GM19238 (cell line): ENCODE measurements at regions not wholly inside any gene's neighbourhood (a gene's known extent, or its start where the extent isn't known, plus 50 kb on each side); places are given as distances from the start of the nearest gene placed in this dataset.

Experiments
- DNase-seq: peaks from one replicate; pipeline ENCODE4 v3.0.0; 2011; ENCODE audit warnings: low spot score; ENCODE audit not compliant: insufficient read length

- no peak for DNase-seq
Measured at GRCh38 chr4:155521382-155521781, 144.6 kb upstream of the MAP9 start.

- no peak for DNase-seq
Measured at GRCh38 chr4:155515444-155516075, 138.8 kb upstream of the MAP9 start.

- no peak for DNase-seq
Measured at GRCh38 chr4:155514628-155515027, 137.9 kb upstream of the MAP9 start.

- DNase-seq: no peak
Measured at GRCh38 chr4:155512817-155513216, 136.1 kb upstream of the MAP9 start.

- DNase-seq: no peak
Measured at GRCh38 chr4:155512046-155512445, 135.3 kb upstream of the MAP9 start.

GRCh38 chr4:155510771-155511170 is 134.0 kb upstream of the MAP9 start:
- no peak for DNase-seq

- DNase-seq: no peak
Measured at GRCh38 chr4:155509555-155509954, 132.8 kb upstream of the MAP9 start.

GRCh38 chr4:155506745-155507144 is 130.0 kb upstream of the MAP9 start:
- DNase-seq: no peak

- DNase-seq: no peak
Measured at GRCh38 chr4:155505321-155505720, 128.6 kb upstream of the MAP9 start.

- DNase-seq: no peak
Measured at GRCh38 chr4:155497306-155497705, 120.5 kb upstream of the MAP9 start.

GRCh38 chr4:155496294-155496626 is 119.5 kb upstream of the MAP9 start:
- DNase-seq: no peak

GRCh38 chr4:155495572-155496293 is 119.0 kb upstream of the MAP9 start:
- DNase-seq: no peak

- DNase-seq: no peak
Measured at GRCh38 chr4:155494037-155494718, 117.4 kb upstream of the MAP9 start.

GRCh38 chr4:155491336-155492120 is 114.8 kb upstream of the MAP9 start:
- no peak for DNase-seq

GRCh38 chr4:155489271-155489670 is 112.5 kb upstream of the MAP9 start:
- no peak for DNase-seq

GRCh38 chr4:155488691-155489090 is 111.9 kb upstream of the MAP9 start:
- no peak for DNase-seq

GRCh38 chr4:155487210-155487609 is 110.4 kb upstream of the MAP9 start:
- no peak for DNase-seq

- DNase-seq: no peak
Measured at GRCh38 chr4:155481150-155481549, 104.4 kb upstream of the MAP9 start.

- no peak for DNase-seq
Measured at GRCh38 chr4:155479835-155480234, 103.1 kb upstream of the MAP9 start.

GRCh38 chr4:155478336-155478835 is 101.6 kb upstream of the MAP9 start:
- no peak for DNase-seq

- DNase-seq: no peak
Measured at GRCh38 chr4:155474758-155475157, 98.0 kb upstream of the MAP9 start.
